PC-3 (cell line): ENCODE measurements at regions not wholly inside any gene's neighbourhood (a gene's known extent, or its start where the extent isn't known, plus 50 kb on each side); places are given as distances from the start of the nearest gene placed in this dataset.

Experiments used
- CTCF ChIP-seq: fragments of 300-600 bp; sonication (generic); conservative IDR thresholded peaks from 2 replicates; pipeline ENCODE4 v1.5.1; 2017; ENCODE audit warnings: antibody characterized with exemption, low read depth, mild to moderate bottlenecking, low read length
- EZH2 ChIP-seq: fragments of 300-600 bp; sonication (generic); IDR thresholded peaks from one replicate; pipeline ENCODE4 v1.6.1; 2017; ENCODE audit warnings: antibody characterized with exemption, mild to moderate bottlenecking, low read length; ENCODE audit not compliant: unreplicated experiment
- EZH2phosphoT487 ChIP-seq: fragments of 300-600 bp; sonication (generic); IDR thresholded peaks from 2 replicates; pipeline ENCODE4 v1.6.1; 2018; ENCODE audit warnings: mild to moderate bottlenecking, antibody characterized with exemption, low read length, borderline replicate concordance

GRCh38 chr5:17930346-17930745, 296.1 kb downstream of the TAF11L14 start:
- no peak for TF ChIP-seq CTCF
- no peak for TF ChIP-seq EZH2
- no peak for TF ChIP-seq EZH2phosphoT487
